HepG2 (cell line): ENCODE measurements at regions not wholly inside any gene's neighbourhood (a gene's known extent, or its start where the extent isn't known, plus 50 kb on each side); places are given as distances from the start of the nearest gene placed in this dataset.

Experiments used
- ATAC-seq: fragments of 200-7000 bp; cut with Tn5 transposase; 3 replicates; pipeline ENCODE4 v1.9.1; 2020; ENCODE audit warnings: mild to moderate bottlenecking, moderate library complexity
- BruUV-seq: library from RNA; stranded (reverse); fragments of 400-500 nt; replicated peaks from 2 replicates; lab custom pipeline; 2021; lab: Mats Ljungman, UMichigan
- CTCF ChIA-PET: fragments of 300-600 bp; formaldehyde crosslinking; extraction: SDS; loops from one replicate; lab custom pipeline; 2021; ENCODE audit warnings: low total read pairs, inconsistent platforms, low intra/inter-chr PET ratio; lab: Yijun Ruan, JAX
- POLR2A ChIA-PET: fragments of 350-600 bp; sonication (Branson Sonifier 250); formaldehyde crosslinking; loops from one replicate; lab custom pipeline; 2020; ENCODE audit warnings: antibody characterized with exemption, inconsistent platforms; lab: Yijun Ruan, JAX
- DNase-seq: peaks from one replicate; pipeline ENCODE4 v3.0.0-alpha.2; 2015; ENCODE audit warnings: low spot score
- FAIRE-seq: peaks from 3 replicates; lab custom pipeline; 2011; peaks lifted over from hg19 to GRCh38; lab: Jason Lieb, UNC
- H2AFZ ChIP-seq: one replicate; pipeline ENCODE4 v1.6.1; 2011; ENCODE audit warnings: low read length, inconsistent platforms
- H3K27ac ChIP-seq: fragments of 300-600 bp; 3 replicates; pipeline ENCODE4 v1.8.0; 2011; ENCODE audit warnings: mixed run types, mild to moderate bottlenecking, mixed read lengths, low read length, inconsistent platforms; ENCODE audit not compliant: insufficient read depth; ENCODE audit errors: extremely low read length
- H3K27me3 ChIP-seq, 2 experiments: fragments of 200-600 bp in 1 of 2; 2 replicates in 1 of 2; 3 replicates in 1 of 2; pipeline versions ENCODE4 v1.6.0 to v1.8.0; 2011; ENCODE audit warnings: low read length in 2 of 2, mild to moderate bottlenecking in 2 of 2, moderate library complexity in 2 of 2, inconsistent platforms in 1 of 2; ENCODE audit not compliant: insufficient read depth in 2 of 2, control insufficient read depth in 1 of 2
- H3K36me3 ChIP-seq, 2 experiments: fragments of 200-600 bp in 1 of 2; replicated peaks in 1 of 2; 2 replicates in 1 of 2; 3 replicates in 1 of 2; pipeline versions ENCODE4 v1.5.1 to v1.8.0; 2011; ENCODE audit warnings: low read length in 2 of 2, inconsistent platforms in 1 of 2; ENCODE audit not compliant: insufficient read depth in 2 of 2, control insufficient read depth in 1 of 2
- H3K4me1 ChIP-seq: 2 replicates; pipeline ENCODE4 v1.5.1; 2012; ENCODE audit warnings: low read length, inconsistent platforms; ENCODE audit not compliant: insufficient read depth
- H3K4me2 ChIP-seq: 2 replicates; pipeline ENCODE4 v1.6.0; 2011; ENCODE audit warnings: low read depth, low read length, inconsistent platforms
- H3K4me3 ChIP-seq, 3 experiments: fragments of 200-600 bp in 1 of 3; sonication (generic), shearing (Covaris generic) in 1 of 3; replicated peaks in 1 of 3; 2 replicates each; pipeline ENCODE4 v1.5.1; 2011 to 2016; ENCODE audit warnings: low read length in 3 of 3, inconsistent platforms in 2 of 3, low read depth in 2 of 3, mild to moderate bottlenecking in 2 of 3, control low read depth in 1 of 3, mixed read lengths in 1 of 3; ENCODE audit not compliant: insufficient read depth in 1 of 3
- H3K79me2 ChIP-seq: one replicate; pipeline ENCODE4 v1.6.1; 2011; ENCODE audit warnings: low read length, inconsistent platforms; ENCODE audit not compliant: insufficient read depth
- H3K9ac ChIP-seq: 2 replicates; pipeline ENCODE4 v1.6.0; 2011; ENCODE audit warnings: mild to moderate bottlenecking, low read depth, low read length, inconsistent platforms; ENCODE audit not compliant: insufficient read depth
- H3K9me3 ChIP-seq: 2 replicates; pipeline ENCODE4 v1.5.1; 2012; ENCODE audit warnings: mild to moderate bottlenecking, low read length
- H4K20me1 ChIP-seq: 2 replicates; pipeline ENCODE4 v1.6.0; 2011; ENCODE audit warnings: inconsistent platforms, mild to moderate bottlenecking, low read length, moderate library complexity; ENCODE audit not compliant: insufficient read depth
- ELF1 ChIP-seq: sonication (generic); formaldehyde crosslinking; IDR thresholded peaks from 2 replicates; pipeline ENCODE4 v1.4.0; 2020; ENCODE audit warnings: missing genetic modification reagents
- FOXP1 ChIP-seq, 2 experiments: fragments of 450-650 bp in 1 of 2; IDR thresholded peaks; 2 replicates each; pipeline ENCODE4 v1.6.1; 2017 to 2018; ENCODE audit warnings: antibody characterized with exemption in 1 of 2
- GATAD1 ChIP-seq: IDR thresholded peaks from 2 replicates; pipeline ENCODE4 v1.6.1; 2016; ENCODE audit warnings: missing genetic modification reagents, missing compliant biosample characterization
- GTF3A ChIP-seq: sonication (generic); formaldehyde crosslinking; conservative IDR thresholded peaks from 2 replicates; pipeline ENCODE4 v1.4.0; 2020; ENCODE audit warnings: mild to moderate bottlenecking, missing genetic modification reagents
- HIVEP1 ChIP-seq: sonication (generic); formaldehyde crosslinking; IDR thresholded peaks from 2 replicates; pipeline ENCODE4 v1.4.0; 2020; ENCODE audit warnings: mild to moderate bottlenecking, missing genetic modification reagents
- MYC ChIP-seq: sonication (generic); formaldehyde crosslinking; IDR thresholded peaks from 2 replicates; pipeline ENCODE4 v1.9.0; 2021; ENCODE audit warnings: missing genetic modification reagents, borderline replicate concordance
- SAFB2 ChIP-seq: sonication (generic); formaldehyde crosslinking; IDR thresholded peaks from 2 replicates; pipeline ENCODE4 v1.5.1; 2020; ENCODE audit warnings: missing genetic modification reagents, low read depth, mild to moderate bottlenecking, borderline replicate concordance
- STAG1 ChIP-seq: sonication (generic); formaldehyde crosslinking; IDR thresholded peaks from 2 replicates; pipeline ENCODE4 v1.4.0; 2020; ENCODE audit warnings: missing genetic modification reagents
- ZKSCAN1 ChIP-seq: fragments of 150-350 bp; IDR thresholded peaks from 2 replicates; pipeline ENCODE4 v1.6.1; 2014; ENCODE audit warnings: low read length
- ZNF468 ChIP-seq: sonication (generic); formaldehyde crosslinking; IDR thresholded peaks from 2 replicates; pipeline ENCODE4 v1.8.0; 2022; ENCODE audit warnings: mild to moderate bottlenecking, moderate library complexity, missing genetic modification reagents
- ZNF672 ChIP-seq: sonication (generic); formaldehyde crosslinking; IDR thresholded peaks from 2 replicates; pipeline ENCODE4 v1.8.1; 2022; ENCODE audit warnings: missing genetic modification reagents
- ZNF713 ChIP-seq: sonication (generic); formaldehyde crosslinking; IDR thresholded peaks from 2 replicates; pipeline ENCODE4 v1.4.0; 2020; ENCODE audit warnings: mild to moderate bottlenecking, missing genetic modification reagents
- WGBS: methylation state at CpG from one replicate; pipeline ENCODE4 v1.1.6; 2017; ENCODE audit warnings: low lambda C conversion rate; 5-methylcytosine and 5-hydroxymethylcytosine counted together
- in situ Hi-C: cut with HindIII; loops from 2 replicates; pipeline ENCODE4 v1.10.0; 2017; ENCODE audit warnings: low pct_unique_long_range_greater_than_20kb; ENCODE audit not compliant: extremely low pct_ligation_motif_present
- intact Hi-C: fragments of 100-400 bp; cut with micrococcal nuclease; formaldehyde crosslinking; loops from one replicate; pipeline ENCODE4 v1.10.0; 2022; ENCODE audit not compliant: unreplicated experiment
- TF ChIP-seq, protein P1 (sequence below): IDR thresholded peaks from 2 replicates; pipeline ENCODE4 v1.6.1; 2012; ENCODE audit warnings: inconsistent platforms
- TF ChIP-seq, protein P2 (sequence below): sonication (generic); formaldehyde crosslinking; IDR thresholded peaks from 2 replicates; pipeline ENCODE4 v1.4.0; 2020; ENCODE audit warnings: mild to moderate bottlenecking, missing genetic modification reagents

DNA sequence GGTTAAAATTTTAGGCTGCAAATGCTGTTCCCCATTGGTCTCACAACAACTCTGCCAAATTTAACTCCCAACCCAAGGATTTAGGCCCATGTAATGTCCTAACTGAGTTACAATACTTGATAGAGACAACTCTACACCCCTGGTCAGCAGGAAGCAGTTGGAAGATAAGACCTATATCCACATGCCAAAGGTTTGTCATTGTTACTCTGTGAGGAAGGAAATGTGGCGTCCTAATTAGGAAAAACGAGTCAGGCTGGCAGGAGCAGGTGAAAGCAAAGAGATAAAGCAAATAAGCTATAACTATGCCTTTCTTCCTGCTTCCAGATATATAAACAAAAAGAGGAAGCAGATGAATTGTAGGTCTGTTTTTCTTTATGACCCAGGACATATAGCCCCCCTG lies 69.1 kb downstream of the SPIN4 start:
- H3K4me3 ChIP-seq, result no peak overlapping the region
- ATAC-seq, result no peak
- DNase-seq, result no peak
- H3K27me3 ChIP-seq, result no peaks in the 10 kb centered on the region
- CTCF ChIA-PET, result no interaction called here
- 6% methylated on average over 2 of the region's 2 CpGs for WGBS
- no peak overlapping the region for H3K27ac ChIP-seq
- no peak overlapping the region for H3K4me2 ChIP-seq
- no TSS peak for BruUV-seq
- FAIRE-seq, result no peak
- H3K36me3 ChIP-seq, result no peaks in the 10 kb centered on the region
- in situ Hi-C loops, result no loop called here
- intact Hi-C loops, result no loop called here
- no peaks in the 10 kb centered on the region for H3K4me1 ChIP-seq
- H3K9ac ChIP-seq, result no peak overlapping the region
- POLR2A ChIA-PET, result no interaction called here
- H4K20me1 ChIP-seq, result no peaks in the 10 kb centered on the region
- H3K79me2 ChIP-seq, result no peaks in the 10 kb centered on the region
- TF ChIP-seq ZNF468, result no peak
- TF ChIP-seq MYC (CRISPR knock-in tag), result no peak
- no peak for TF ChIP-seq SAFB2 (CRISPR knock-in tag)
- TF ChIP-seq, protein P1, sequence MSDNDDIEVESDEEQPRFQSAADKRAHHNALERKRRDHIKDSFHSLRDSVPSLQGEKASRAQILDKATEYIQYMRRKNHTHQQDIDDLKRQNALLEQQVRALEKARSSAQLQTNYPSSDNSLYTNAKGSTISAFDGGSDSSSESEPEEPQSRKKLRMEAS, result no peak
- no peak for TF ChIP-seq STAG1 (CRISPR knock-in tag)
- no peak for TF ChIP-seq ZNF713 (CRISPR knock-in tag)
- no peak for TF ChIP-seq ELF1 (CRISPR knock-in tag)
- no peak for TF ChIP-seq GATAD1 (CRISPR knock-in tag)
- TF ChIP-seq, protein P2, sequence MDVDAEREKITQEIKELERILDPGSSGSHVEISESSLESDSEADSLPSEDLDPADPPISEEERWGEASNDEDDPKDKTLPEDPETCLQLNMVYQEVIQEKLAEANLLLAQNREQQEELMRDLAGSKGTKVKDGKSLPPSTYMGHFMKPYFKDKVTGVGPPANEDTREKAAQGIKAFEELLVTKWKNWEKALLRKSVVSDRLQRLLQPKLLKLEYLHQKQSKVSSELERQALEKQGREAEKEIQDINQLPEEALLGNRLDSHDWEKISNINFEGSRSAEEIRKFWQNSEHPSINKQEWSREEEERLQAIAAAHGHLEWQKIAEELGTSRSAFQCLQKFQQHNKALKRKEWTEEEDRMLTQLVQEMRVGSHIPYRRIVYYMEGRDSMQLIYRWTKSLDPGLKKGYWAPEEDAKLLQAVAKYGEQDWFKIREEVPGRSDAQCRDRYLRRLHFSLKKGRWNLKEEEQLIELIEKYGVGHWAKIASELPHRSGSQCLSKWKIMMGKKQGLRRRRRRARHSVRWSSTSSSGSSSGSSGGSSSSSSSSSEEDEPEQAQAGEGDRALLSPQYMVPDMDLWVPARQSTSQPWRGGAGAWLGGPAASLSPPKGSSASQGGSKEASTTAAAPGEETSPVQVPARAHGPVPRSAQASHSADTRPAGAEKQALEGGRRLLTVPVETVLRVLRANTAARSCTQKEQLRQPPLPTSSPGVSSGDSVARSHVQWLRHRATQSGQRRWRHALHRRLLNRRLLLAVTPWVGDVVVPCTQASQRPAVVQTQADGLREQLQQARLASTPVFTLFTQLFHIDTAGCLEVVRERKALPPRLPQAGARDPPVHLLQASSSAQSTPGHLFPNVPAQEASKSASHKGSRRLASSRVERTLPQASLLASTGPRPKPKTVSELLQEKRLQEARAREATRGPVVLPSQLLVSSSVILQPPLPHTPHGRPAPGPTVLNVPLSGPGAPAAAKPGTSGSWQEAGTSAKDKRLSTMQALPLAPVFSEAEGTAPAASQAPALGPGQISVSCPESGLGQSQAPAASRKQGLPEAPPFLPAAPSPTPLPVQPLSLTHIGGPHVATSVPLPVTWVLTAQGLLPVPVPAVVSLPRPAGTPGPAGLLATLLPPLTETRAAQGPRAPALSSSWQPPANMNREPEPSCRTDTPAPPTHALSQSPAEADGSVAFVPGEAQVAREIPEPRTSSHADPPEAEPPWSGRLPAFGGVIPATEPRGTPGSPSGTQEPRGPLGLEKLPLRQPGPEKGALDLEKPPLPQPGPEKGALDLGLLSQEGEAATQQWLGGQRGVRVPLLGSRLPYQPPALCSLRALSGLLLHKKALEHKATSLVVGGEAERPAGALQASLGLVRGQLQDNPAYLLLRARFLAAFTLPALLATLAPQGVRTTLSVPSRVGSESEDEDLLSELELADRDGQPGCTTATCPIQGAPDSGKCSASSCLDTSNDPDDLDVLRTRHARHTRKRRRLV (CRISPR knock-in tag), result no peak
- no peak for TF ChIP-seq ZNF672 (CRISPR knock-in tag)
- no peak for TF ChIP-seq GTF3A (CRISPR knock-in tag)
- no peak for TF ChIP-seq ZKSCAN1
- TF ChIP-seq FOXP1 (IDR thresholded peaks at IDR 0.05), result no peak
- no peak for TF ChIP-seq FOXP1 (CRISPR knock-in tag; IDR thresholded peaks at IDR 0.05)
- TF ChIP-seq HIVEP1 (CRISPR knock-in tag), result no peak
- TF ChIP-seq, all 625 proteins: peak for 0
- no peak overlapping the region for H2AFZ ChIP-seq
- H3K9me3 ChIP-seq, result no peaks in the 10 kb centered on the region
